PC-3 (cell line): ENCODE measurements at regions not wholly inside any gene's neighbourhood (a gene's known extent, or its start where the extent isn't known, plus 50 kb on each side); places are given as distances from the start of the nearest gene placed in this dataset.

Experiments used
- ATAC-seq: fragments of 200-7000 bp; cut with Tn5 transposase; 2 replicates; pipeline ENCODE4 v1.9.1; 2020; ENCODE audit warnings: mild to moderate bottlenecking, moderate library complexity
- BruUV-seq: library from RNA; stranded (reverse); fragments of 400-500 nt; replicated peaks from 2 replicates; lab custom pipeline; 2021; lab: Mats Ljungman, UMichigan
- CTCF ChIA-PET: fragments of 300-600 bp; sonication (Branson Sonifier 250); formaldehyde crosslinking; loops from one replicate; lab custom pipeline; 2022; ENCODE audit warnings: antibody characterized with exemption; lab: Charles Lee
- POLR2A ChIA-PET: fragments of 300-600 bp; sonication (Branson Sonifier 250); formaldehyde crosslinking; loops from one replicate; lab custom pipeline; 2022; ENCODE audit warnings: antibody characterized with exemption; ENCODE audit not compliant: unreplicated experiment; lab: Charles Lee
- DNase-seq: peaks from one replicate; pipeline ENCODE4 v3.0.0-alpha.2; 2015
- H2AFZ ChIP-seq: fragments of 300-600 bp; sonication (generic); 2 replicates; pipeline ENCODE4 v1.6.0; 2016; ENCODE audit warnings: antibody characterized with exemption, low read length
- H3F3A ChIP-seq: fragments of 300-600 bp; sonication (generic); one replicate; pipeline ENCODE4 v1.6.0; 2017; ENCODE audit warnings: antibody characterized with exemption, low read length, control low read depth, mild to moderate bottlenecking; ENCODE audit not compliant: unreplicated experiment
- H3K27ac ChIP-seq: fragments of 300-600 bp; sonication (generic); 2 replicates; pipeline ENCODE4 v1.5.1; 2016; ENCODE audit warnings: mild to moderate bottlenecking, low read length
- H3K27me3 ChIP-seq: fragments of 300-600 bp; sonication (generic); 2 replicates; pipeline ENCODE4 v1.6.1; 2016; ENCODE audit warnings: low read length, mixed read lengths
- H3K36me3 ChIP-seq: fragments of 300-600 bp; sonication (generic); 2 replicates; pipeline ENCODE4 v1.6.1; 2016; ENCODE audit warnings: low read depth, mixed run types, low read length, mixed read lengths
- H3K4me1 ChIP-seq: fragments of 300-600 bp; sonication (generic); 2 replicates; pipeline ENCODE4 v1.5.1; 2016; ENCODE audit warnings: low read length; ENCODE audit not compliant: insufficient read depth
- H3K4me2 ChIP-seq: fragments of 300-600 bp; sonication (generic); 2 replicates; pipeline ENCODE4 v1.6.0; 2016; ENCODE audit warnings: low read length
- H3K4me3 ChIP-seq: fragments of 300-600 bp; sonication (generic); 2 replicates; pipeline ENCODE4 v1.5.1; 2016; ENCODE audit warnings: mild to moderate bottlenecking, low read length, mixed read lengths
- H3K79me2 ChIP-seq: fragments of 300-600 bp; sonication (generic); 2 replicates; pipeline ENCODE4 v1.6.1; 2017; ENCODE audit warnings: low read length, mixed read lengths
- H3K9ac ChIP-seq: fragments of 300-600 bp; sonication (generic); 2 replicates; pipeline ENCODE4 v1.6.0; 2016; ENCODE audit warnings: mild to moderate bottlenecking, low read length
- H3K9me2 ChIP-seq: fragments of 300-600 bp; sonication (generic); replicated peaks from 2 replicates; pipeline ENCODE4 v1.6.1; 2016; ENCODE audit warnings: mixed run types, low read length, mixed read lengths
- H3K9me3 ChIP-seq: fragments of 300-600 bp; sonication (generic); 2 replicates; pipeline ENCODE4 v1.6.1; 2016; ENCODE audit warnings: low read length, mixed read lengths
- H4K20me1 ChIP-seq: fragments of 300-600 bp; sonication (generic); 2 replicates; pipeline ENCODE4 v1.6.1; 2016; ENCODE audit warnings: low read length, mixed read lengths
- EZH2 ChIP-seq: fragments of 300-600 bp; sonication (generic); IDR thresholded peaks from one replicate; pipeline ENCODE4 v1.6.1; 2017; ENCODE audit warnings: antibody characterized with exemption, mild to moderate bottlenecking, low read length; ENCODE audit not compliant: unreplicated experiment
- EZH2phosphoT487 ChIP-seq: fragments of 300-600 bp; sonication (generic); IDR thresholded peaks from 2 replicates; pipeline ENCODE4 v1.6.1; 2018; ENCODE audit warnings: mild to moderate bottlenecking, antibody characterized with exemption, low read length, borderline replicate concordance
- intact Hi-C: fragments of 100-400 bp; cut with micrococcal nuclease; formaldehyde crosslinking; loops from 2 replicates; pipeline ENCODE4 v1.9.0; 2023
- TF ChIP-seq, protein P1 (sequence below): fragments of 300-600 bp; sonication (generic); conservative IDR thresholded peaks from 2 replicates; pipeline ENCODE4 v1.5.1; 2017; ENCODE audit warnings: antibody characterized with exemption, low read depth, mild to moderate bottlenecking, low read length

DNA sequence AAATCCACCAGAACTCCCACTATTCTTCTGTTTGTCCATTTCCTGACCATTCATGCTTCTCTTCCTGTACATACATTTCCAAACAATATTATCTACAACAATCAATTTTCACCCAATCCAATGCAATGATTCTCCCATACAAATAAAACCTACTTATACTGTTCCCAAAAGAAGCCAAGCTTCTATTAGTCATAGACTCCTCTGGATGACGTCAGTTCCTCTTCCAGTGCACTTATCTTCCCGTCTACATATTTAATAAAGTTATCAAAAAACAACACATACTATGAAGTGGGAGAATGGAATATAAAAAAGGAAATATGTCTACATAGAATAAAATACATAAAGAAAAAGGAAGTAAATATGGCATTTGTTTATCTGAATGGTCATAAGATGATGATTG, 165.4 kb downstream of the FOXG1 start:
- no TSS peak for BruUV-seq
- no peak for DNase-seq
- TF ChIP-seq, protein P1, sequence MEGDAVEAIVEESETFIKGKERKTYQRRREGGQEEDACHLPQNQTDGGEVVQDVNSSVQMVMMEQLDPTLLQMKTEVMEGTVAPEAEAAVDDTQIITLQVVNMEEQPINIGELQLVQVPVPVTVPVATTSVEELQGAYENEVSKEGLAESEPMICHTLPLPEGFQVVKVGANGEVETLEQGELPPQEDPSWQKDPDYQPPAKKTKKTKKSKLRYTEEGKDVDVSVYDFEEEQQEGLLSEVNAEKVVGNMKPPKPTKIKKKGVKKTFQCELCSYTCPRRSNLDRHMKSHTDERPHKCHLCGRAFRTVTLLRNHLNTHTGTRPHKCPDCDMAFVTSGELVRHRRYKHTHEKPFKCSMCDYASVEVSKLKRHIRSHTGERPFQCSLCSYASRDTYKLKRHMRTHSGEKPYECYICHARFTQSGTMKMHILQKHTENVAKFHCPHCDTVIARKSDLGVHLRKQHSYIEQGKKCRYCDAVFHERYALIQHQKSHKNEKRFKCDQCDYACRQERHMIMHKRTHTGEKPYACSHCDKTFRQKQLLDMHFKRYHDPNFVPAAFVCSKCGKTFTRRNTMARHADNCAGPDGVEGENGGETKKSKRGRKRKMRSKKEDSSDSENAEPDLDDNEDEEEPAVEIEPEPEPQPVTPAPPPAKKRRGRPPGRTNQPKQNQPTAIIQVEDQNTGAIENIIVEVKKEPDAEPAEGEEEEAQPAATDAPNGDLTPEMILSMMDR: no peak
- no peak for TF ChIP-seq EZH2phosphoT487
- no peak for TF ChIP-seq EZH2

GRCh38 chr14:28936601-28937000, 170.0 kb downstream of the FOXG1 start:
- Histone ChIP-seq H3K4me2 (no peak overlapping the region), H4K20me1 (no peaks in the 10 kb centered on the region), H3K79me2 (no peaks in the 10 kb centered on the region), H3K36me3 (no peaks in the 10 kb centered on the region), H3K4me3 (no peak overlapping the region), H3K9me3 (peaks cover 7% of the 10 kb centered on the region; the same call in 1 of the 2 replicates), H3K9ac (no peak overlapping the region), H3K9me2 (no peaks in the 10 kb centered on the region), H3K4me1 (no peaks in the 10 kb centered on the region), H3F3A (no peaks in the 10 kb centered on the region), H3K27me3 (no peaks in the 10 kb centered on the region), H2AFZ (no peak overlapping the region), H3K27ac (no peak overlapping the region)
- POLR2A ChIA-PET: no interaction called here
- TF ChIP-seq, protein P1: no peak
- TF ChIP-seq EZH2phosphoT487 (no peak), EZH2 (no peak)
- ATAC-seq: no peak
- no TSS peak for BruUV-seq
- no peak for DNase-seq
- CTCF ChIA-PET: no interaction called here
- intact Hi-C loops: no loop called here

More for the DNA sequence above, 165.4 kb downstream of the FOXG1 start:
- ChIA-PET CTCF (no interaction called here), POLR2A (no interaction called here)
- Histone ChIP-seq H3K4me1 (no peaks in the 10 kb centered on the region), H3K27ac (no peak overlapping the region), H3K27me3 (no peaks in the 10 kb centered on the region; the same call in 1 of the 2 replicates), H3K4me3 (no peak overlapping the region), H3K9me2 (no peaks in the 10 kb centered on the region), H3K9me3 (peaks cover 7% of the 10 kb centered on the region; the same call in 1 of the 2 replicates), H3K79me2 (no peaks in the 10 kb centered on the region), H3F3A (no peaks in the 10 kb centered on the region), H2AFZ (no peak overlapping the region), H4K20me1 (no peaks in the 10 kb centered on the region), H3K36me3 (no peaks in the 10 kb centered on the region), H3K9ac (no peak overlapping the region), H3K4me2 (no peak overlapping the region)
- ATAC-seq: no peak
- intact Hi-C loops: no loop called here

DNA sequence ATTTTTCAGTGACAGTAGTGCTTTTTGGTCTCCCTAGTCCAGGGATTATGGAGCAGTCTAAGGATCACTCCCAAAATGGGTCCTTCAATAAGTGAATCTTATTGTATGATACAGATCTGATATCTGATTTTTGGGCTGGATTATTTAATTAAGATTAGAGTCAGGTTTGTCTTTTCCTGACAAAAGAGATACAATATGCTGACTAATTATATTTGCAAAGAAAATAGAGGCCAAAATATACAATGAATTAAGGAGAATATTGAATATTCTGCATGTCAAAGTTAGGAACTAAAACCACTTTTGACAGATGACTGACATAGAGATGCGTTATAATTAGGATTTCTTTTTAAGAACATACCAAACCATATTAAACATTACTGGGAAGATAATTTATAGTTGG, 175.2 kb downstream of the FOXG1 start:
- Histone ChIP-seq H2AFZ (no peak overlapping the region), H3K36me3 (no peaks in the 10 kb centered on the region), H3K9me3 (no peaks in the 10 kb centered on the region), H3K27ac (no peak overlapping the region), H3K79me2 (no peaks in the 10 kb centered on the region), H3K4me3 (no peak overlapping the region), H3F3A (no peaks in the 10 kb centered on the region), H3K9ac (no peak overlapping the region), H3K4me1 (no peaks in the 10 kb centered on the region), H3K9me2 (no peaks in the 10 kb centered on the region), H4K20me1 (no peaks in the 10 kb centered on the region), H3K27me3 (peaks cover 11% of the 10 kb centered on the region; the same call in 1 of the 2 replicates), H3K4me2 (no peak overlapping the region)
- intact Hi-C loops: no loop called here
- ChIA-PET CTCF (no interaction called here), POLR2A (no interaction called here)
- no peak for TF ChIP-seq EZH2
- TF ChIP-seq, protein P1: no peak
- TF ChIP-seq EZH2phosphoT487: no peak
- DNase-seq (no peak), ATAC-seq (no peak)
- BruUV-seq: no TSS peak
